Esophagus muscularis mucosa (tissue), 3 donors: ENCODE measurements at regions not wholly inside any gene's neighbourhood (a gene's known extent, or its start where the extent isn't known, plus 50 kb on each side); places are given as distances from the start of the nearest gene placed in this dataset.

Source experiments
- POLR2A ChIP-seq: fragments of 450-650 bp; IDR thresholded peaks from one replicate; pipeline ENCODE4 v1.6.1; 2017; ENCODE audit warnings: antibody characterized with exemption, moderate library complexity, mild to moderate bottlenecking, low read depth
- POLR2AphosphoS5 ChIP-seq, 2 donors: sonication (generic); formaldehyde crosslinking; IDR thresholded peaks; one replicate each; pipeline ENCODE4 v1.6.1; 2017; ENCODE audit warnings: antibody characterized with exemption in 2 of 2
- TF ChIP-seq, protein P1 (sequence below), 3 experiments: fragments of 200-600 bp in 2 of 3; fragments of 450-650 bp in 1 of 3; sonication (generic) in 2 of 3; IDR thresholded peaks; one replicate each; pipeline ENCODE4 v1.5.1; 2017 to 2019; ENCODE audit warnings: antibody characterized with exemption in 3 of 3, mild to moderate bottlenecking in 2 of 3, moderate library complexity in 1 of 3

DNA sequence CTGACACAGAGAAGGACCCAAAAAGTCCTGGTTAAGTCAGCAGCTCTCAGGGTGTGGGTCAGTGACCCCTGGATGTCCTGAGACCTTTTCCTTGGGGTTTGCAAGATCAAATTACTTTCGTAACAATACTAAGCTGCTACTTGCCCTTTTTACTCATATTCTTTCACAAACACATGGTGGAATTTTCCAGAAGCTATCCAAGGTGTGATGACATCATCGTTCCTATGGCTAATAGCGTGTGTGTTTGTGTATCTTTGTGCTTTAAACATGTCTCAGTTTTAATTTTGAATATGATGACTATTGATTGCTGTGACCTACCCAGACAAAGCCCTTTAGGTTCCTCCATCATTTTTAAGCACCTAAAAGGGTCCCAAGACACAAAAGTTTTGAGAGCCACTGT lies 176.2 kb downstream of the PHETA1 start:
- no peak for TF ChIP-seq POLR2A
- TF ChIP-seq, protein P1, sequence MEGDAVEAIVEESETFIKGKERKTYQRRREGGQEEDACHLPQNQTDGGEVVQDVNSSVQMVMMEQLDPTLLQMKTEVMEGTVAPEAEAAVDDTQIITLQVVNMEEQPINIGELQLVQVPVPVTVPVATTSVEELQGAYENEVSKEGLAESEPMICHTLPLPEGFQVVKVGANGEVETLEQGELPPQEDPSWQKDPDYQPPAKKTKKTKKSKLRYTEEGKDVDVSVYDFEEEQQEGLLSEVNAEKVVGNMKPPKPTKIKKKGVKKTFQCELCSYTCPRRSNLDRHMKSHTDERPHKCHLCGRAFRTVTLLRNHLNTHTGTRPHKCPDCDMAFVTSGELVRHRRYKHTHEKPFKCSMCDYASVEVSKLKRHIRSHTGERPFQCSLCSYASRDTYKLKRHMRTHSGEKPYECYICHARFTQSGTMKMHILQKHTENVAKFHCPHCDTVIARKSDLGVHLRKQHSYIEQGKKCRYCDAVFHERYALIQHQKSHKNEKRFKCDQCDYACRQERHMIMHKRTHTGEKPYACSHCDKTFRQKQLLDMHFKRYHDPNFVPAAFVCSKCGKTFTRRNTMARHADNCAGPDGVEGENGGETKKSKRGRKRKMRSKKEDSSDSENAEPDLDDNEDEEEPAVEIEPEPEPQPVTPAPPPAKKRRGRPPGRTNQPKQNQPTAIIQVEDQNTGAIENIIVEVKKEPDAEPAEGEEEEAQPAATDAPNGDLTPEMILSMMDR (IDR thresholded peaks at IDR 0.05), result no peak
- TF ChIP-seq POLR2AphosphoS5 (IDR thresholded peaks at IDR 0.05), result no peak
